Glutamatergic neuron (in vitro differentiated cells): ENCODE measurements at regions not wholly inside any gene's neighbourhood (a gene's known extent, or its start where the extent isn't known, plus 50 kb on each side); places are given as distances from the start of the nearest gene placed in this dataset.

Experiments
- DNase-seq: peaks from one replicate; pipeline ENCODE4 v3.0.0; 2022
- H3K27ac Mint-ChIP-seq: one replicate; pipeline ENCODE4 v1.8.0; 2020; ENCODE audit warnings: mild to moderate bottlenecking, mixed read lengths, inconsistent platforms; ENCODE audit not compliant: unreplicated experiment
- H3K27me3 Mint-ChIP-seq: one replicate; pipeline ENCODE4 v1.8.0; 2020; ENCODE audit warnings: mild to moderate bottlenecking, moderate library complexity, mixed read lengths, inconsistent platforms; ENCODE audit not compliant: unreplicated experiment
- H3K36me3 Mint-ChIP-seq: one replicate; pipeline ENCODE4 v1.8.0; 2020; ENCODE audit warnings: mild to moderate bottlenecking, mixed read lengths, inconsistent platforms; ENCODE audit not compliant: unreplicated experiment
- H3K4me1 Mint-ChIP-seq: one replicate; pipeline ENCODE4 v1.8.0; 2020; ENCODE audit warnings: mild to moderate bottlenecking, low read depth, mixed read lengths, inconsistent platforms; ENCODE audit not compliant: unreplicated experiment
- H3K4me3 Mint-ChIP-seq: one replicate; pipeline ENCODE4 v1.8.0; 2020; ENCODE audit warnings: mild to moderate bottlenecking, mixed read lengths, inconsistent platforms; ENCODE audit not compliant: unreplicated experiment
- H3K9me3 Mint-ChIP-seq: one replicate; pipeline ENCODE4 v1.8.0; 2020; ENCODE audit warnings: mild to moderate bottlenecking, moderate library complexity, mixed read lengths, inconsistent platforms; ENCODE audit not compliant: unreplicated experiment
- TF ChIP-seq, protein P1 (sequence below): fragments of 200-600 bp; sonication (generic); IDR thresholded peaks from one replicate; pipeline ENCODE4 v1.5.0; 2021; ENCODE audit not compliant: partially characterized antibody, unreplicated experiment

DNA sequence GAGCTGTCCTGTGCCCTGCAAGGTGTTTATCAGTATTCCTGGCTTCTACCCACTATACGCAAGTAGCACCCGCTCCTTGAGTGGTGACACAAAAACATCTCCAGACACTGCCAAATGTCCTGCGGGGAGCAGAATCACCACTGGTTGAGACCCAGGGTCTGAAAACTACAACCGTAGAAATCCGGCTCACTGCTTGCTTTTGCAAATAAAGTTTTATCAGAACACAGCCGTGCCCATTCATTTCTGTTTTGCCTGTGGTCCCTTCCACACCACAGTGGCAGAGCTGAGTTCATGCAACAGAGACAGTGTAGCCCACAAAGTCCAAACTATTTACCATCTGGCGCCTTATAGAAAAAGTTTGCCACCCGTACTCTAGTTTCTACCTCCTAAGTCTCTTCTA lies 125.7 kb upstream of the DIO3 start:
- Mint-ChIP-seq H3K4me1 (no peaks in the 10 kb centered on the region), H3K27me3 (no peaks in the 10 kb centered on the region), H3K9me3 (no peaks in the 10 kb centered on the region)

DNA sequence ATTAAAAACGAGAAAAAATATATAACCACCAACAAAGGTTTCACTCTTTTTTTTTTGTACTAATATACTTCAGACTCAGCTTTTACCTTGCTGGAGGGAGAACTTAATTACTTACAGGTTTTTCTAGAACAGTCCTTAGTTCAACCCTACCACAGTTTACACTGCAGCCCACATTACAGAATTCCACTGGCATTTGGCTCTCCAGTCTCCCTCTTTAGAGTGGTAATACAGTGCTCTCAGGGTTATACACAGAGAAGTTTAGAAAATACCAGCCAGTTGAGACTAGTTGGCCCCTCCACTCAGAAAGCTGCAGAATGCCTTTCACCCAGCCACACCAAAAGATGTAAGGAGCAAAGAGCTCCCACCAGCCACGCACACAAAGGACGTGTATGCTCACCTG lies 122.3 kb upstream of the DIO3 start:
- Mint-ChIP-seq H3K27me3 (peaks cover 5% of the 10 kb centered on the region), H3K9me3 (no peaks in the 10 kb centered on the region), H3K4me3 (no peak overlapping the region), H3K27ac (no peak overlapping the region), H3K36me3 (peaks cover 6% of the 10 kb centered on the region), H3K4me1 (no peaks in the 10 kb centered on the region)
- no peak for DNase-seq
- TF ChIP-seq, protein P1, sequence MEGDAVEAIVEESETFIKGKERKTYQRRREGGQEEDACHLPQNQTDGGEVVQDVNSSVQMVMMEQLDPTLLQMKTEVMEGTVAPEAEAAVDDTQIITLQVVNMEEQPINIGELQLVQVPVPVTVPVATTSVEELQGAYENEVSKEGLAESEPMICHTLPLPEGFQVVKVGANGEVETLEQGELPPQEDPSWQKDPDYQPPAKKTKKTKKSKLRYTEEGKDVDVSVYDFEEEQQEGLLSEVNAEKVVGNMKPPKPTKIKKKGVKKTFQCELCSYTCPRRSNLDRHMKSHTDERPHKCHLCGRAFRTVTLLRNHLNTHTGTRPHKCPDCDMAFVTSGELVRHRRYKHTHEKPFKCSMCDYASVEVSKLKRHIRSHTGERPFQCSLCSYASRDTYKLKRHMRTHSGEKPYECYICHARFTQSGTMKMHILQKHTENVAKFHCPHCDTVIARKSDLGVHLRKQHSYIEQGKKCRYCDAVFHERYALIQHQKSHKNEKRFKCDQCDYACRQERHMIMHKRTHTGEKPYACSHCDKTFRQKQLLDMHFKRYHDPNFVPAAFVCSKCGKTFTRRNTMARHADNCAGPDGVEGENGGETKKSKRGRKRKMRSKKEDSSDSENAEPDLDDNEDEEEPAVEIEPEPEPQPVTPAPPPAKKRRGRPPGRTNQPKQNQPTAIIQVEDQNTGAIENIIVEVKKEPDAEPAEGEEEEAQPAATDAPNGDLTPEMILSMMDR, result no peak

More for the DNA sequence above, 125.7 kb upstream of the DIO3 start:
- TF ChIP-seq, protein P1, result no peak
- DNase-seq, result no peak
- Mint-ChIP-seq H3K4me3 (no peak overlapping the region), H3K36me3 (no peaks in the 10 kb centered on the region), H3K27ac (no peak overlapping the region)

DNA sequence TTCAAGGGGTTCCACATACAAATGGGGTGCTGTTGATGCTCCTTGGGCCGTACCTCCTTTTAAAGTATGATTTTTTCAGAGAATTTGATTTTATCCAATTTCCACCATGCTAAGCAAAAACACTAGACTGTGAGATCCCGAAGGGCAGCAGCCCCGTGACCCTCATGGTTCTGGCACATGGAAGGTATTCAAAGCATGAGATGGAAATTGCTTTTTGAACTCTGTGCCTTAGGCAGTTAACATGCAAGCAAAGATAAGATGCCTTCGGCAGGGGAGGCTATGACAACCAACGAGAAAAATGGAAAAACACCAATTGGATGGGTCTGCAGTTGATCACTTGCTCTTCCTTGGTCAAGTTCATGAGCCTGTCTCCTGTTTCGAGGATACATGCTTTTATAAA lies 120.8 kb upstream of the DIO3 start:
- no peaks in the 10 kb centered on the region for H3K4me1 Mint-ChIP-seq
- H3K27ac Mint-ChIP-seq, result no peak overlapping the region
- TF ChIP-seq, protein P1, result no peak
- H3K4me3 Mint-ChIP-seq, result no peak overlapping the region
- peaks cover 5% of the 10 kb centered on the region for H3K27me3 Mint-ChIP-seq
- no peaks in the 10 kb centered on the region for H3K9me3 Mint-ChIP-seq
- no peak for DNase-seq
- peaks cover 7% of the 10 kb centered on the region for H3K36me3 Mint-ChIP-seq

DNA sequence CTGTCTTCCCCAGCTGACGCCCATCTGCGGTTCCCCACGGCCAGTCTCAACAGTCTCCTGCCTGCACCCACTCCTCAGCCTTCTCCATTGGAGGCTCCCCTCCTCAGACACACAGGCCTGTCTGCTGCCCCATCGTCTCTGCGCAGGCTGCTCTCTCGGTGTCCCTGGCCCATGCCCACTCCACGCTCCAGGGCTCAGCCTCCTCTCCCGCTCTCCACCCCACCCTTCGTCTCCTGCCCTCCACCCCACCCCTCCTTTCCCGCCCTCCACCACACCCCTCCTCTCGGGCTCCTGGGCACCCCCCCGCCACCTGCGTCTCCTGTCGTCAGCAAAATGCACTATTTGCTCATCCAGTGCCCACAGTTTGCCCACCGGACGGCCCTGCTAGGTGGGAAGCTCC lies 119.6 kb upstream of the DIO3 start:
- peaks cover 7% of the 10 kb centered on the region for H3K36me3 Mint-ChIP-seq
- H3K9me3 Mint-ChIP-seq, result no peaks in the 10 kb centered on the region
- peaks cover 5% of the 10 kb centered on the region for H3K27me3 Mint-ChIP-seq
- no peak overlapping the region for H3K27ac Mint-ChIP-seq
- DNase-seq, result no peak
- TF ChIP-seq, protein P1, result no peak
- H3K4me1 Mint-ChIP-seq, result no peaks in the 10 kb centered on the region
- H3K4me3 Mint-ChIP-seq, result no peak overlapping the region

DNA sequence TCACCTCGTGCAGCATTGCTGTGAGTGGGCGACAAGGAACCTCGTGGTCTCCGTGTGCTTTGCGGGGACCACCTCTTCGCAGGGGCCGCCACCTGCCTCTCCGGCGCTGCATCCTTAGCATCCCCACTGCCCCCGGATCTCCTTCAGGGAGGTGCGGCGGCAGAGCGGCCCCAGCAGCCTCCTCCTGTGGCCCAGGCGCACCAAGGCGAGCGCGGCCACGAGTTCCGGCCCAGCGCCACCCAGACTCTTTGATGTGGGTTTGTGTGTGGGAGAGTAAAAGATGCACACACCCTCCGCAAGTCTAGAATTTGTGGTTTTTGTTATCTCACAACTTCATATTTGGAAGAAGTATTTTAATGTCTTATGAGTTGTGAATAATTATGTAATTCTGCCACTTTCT lies 118.8 kb upstream of the DIO3 start:
- no peaks in the 10 kb centered on the region for H3K4me1 Mint-ChIP-seq
- H3K9me3 Mint-ChIP-seq, result no peaks in the 10 kb centered on the region
- peaks cover 7% of the 10 kb centered on the region for H3K36me3 Mint-ChIP-seq
- H3K4me3 Mint-ChIP-seq, result no peak overlapping the region
- DNase-seq, result no peak
- TF ChIP-seq, protein P1, result no peak
- H3K27me3 Mint-ChIP-seq, result peaks cover 5% of the 10 kb centered on the region
- no peak overlapping the region for H3K27ac Mint-ChIP-seq
